Prostate gland (tissue), 2 donors: ENCODE measurements at regions not wholly inside any gene's neighbourhood (a gene's known extent, or its start where the extent isn't known, plus 50 kb on each side); places are given as distances from the start of the nearest gene placed in this dataset.

ENCODE experiments used
- DNase-seq: peaks from one replicate; pipeline ENCODE4 v3.0.0-alpha.2; 2019; ENCODE audit warnings: low spot score
- H3K27ac ChIP-seq, 2 donors: fragments of 200-600 bp; sonication (generic); 2 replicates each; pipeline ENCODE4 v1.5.1; 2017 to 2019
- H3K27me3 ChIP-seq: fragments of 200-600 bp; sonication (generic); replicated peaks from 2 replicates; pipeline ENCODE4 v1.5.1; 2019; ENCODE audit not compliant: insufficient read depth
- H3K36me3 ChIP-seq, 2 donors: fragments of 200-600 bp; sonication (generic); 1 replicate in 1 of 2; 2 replicates in 1 of 2; pipeline versions ENCODE4 v1.5.1 to v1.8.1; 2017 to 2019
- H3K4me1 ChIP-seq: fragments of 200-600 bp; sonication (generic); replicated peaks from 2 replicates; pipeline ENCODE4 v1.5.1; 2019
- H3K4me3 ChIP-seq, 2 donors: fragments of 200-600 bp; sonication (generic); 2 replicates each; pipeline ENCODE4 v1.5.1; 2017 to 2019
- H3K9me3 ChIP-seq: fragments of 200-600 bp; sonication (generic); 2 replicates; pipeline ENCODE4 v1.5.1; 2017
- POLR2A ChIP-seq: fragments of 450-650 bp; IDR thresholded peaks from one replicate; pipeline ENCODE4 v1.6.1; 2016; ENCODE audit warnings: antibody characterized with exemption, mild to moderate bottlenecking
- POLR2AphosphoS5 ChIP-seq: sonication (generic); formaldehyde crosslinking; IDR thresholded peaks from one replicate; pipeline ENCODE4 v1.6.1; 2017; ENCODE audit warnings: antibody characterized with exemption
- WGBS: methylation state at CpG from one replicate; pipeline ENCODE4 v1.1.5; 2018; 5-methylcytosine and 5-hydroxymethylcytosine counted together
- intact Hi-C: fragments of 100-400 bp; cut with DNase I; formaldehyde crosslinking; loops from one replicate; pipeline ENCODE4 v1.14.2; 2022
- TF ChIP-seq, protein P1 (sequence below), 4 experiments: fragments of 200-600 bp in 2 of 4; fragments of 450-650 bp in 2 of 4; sonication (generic) in 2 of 4; IDR thresholded peaks; 1 replicate in 3 of 4; 2 replicates in 1 of 4; pipeline ENCODE4 v1.5.1; 2016 to 2019; ENCODE audit warnings: antibody characterized with exemption in 4 of 4, mild to moderate bottlenecking in 2 of 4, moderate library complexity in 2 of 4

DNA sequence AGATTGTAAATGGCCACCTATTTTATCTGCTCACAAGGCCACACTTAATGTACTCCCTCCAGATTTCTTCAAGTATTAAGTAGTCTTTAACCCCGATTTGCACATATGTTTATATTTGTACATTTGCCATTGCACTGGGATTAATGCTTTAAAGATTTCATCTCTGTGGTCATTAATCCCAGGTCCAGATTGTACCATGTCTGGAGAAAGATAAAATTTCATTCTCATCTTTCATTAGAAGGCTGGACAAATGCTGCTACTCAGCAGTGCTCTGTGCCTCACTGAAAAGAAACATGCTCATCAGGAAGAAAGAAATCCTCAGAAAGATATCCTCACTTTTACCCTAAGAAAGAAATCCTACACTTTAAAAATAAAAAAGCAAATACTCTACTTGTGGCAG, 62.5 kb upstream of the LRRC3B start:
- no peaks in the 10 kb centered on the region for H3K27me3 ChIP-seq
- no peak overlapping the region for H3K27ac ChIP-seq
- no peaks in the 10 kb centered on the region for H3K9me3 ChIP-seq
- intact Hi-C loops: no loop called here
- H3K36me3 ChIP-seq: no peaks in the 10 kb centered on the region
- TF ChIP-seq POLR2AphosphoS5 (no peak), POLR2A (no peak)
- TF ChIP-seq, protein P1, sequence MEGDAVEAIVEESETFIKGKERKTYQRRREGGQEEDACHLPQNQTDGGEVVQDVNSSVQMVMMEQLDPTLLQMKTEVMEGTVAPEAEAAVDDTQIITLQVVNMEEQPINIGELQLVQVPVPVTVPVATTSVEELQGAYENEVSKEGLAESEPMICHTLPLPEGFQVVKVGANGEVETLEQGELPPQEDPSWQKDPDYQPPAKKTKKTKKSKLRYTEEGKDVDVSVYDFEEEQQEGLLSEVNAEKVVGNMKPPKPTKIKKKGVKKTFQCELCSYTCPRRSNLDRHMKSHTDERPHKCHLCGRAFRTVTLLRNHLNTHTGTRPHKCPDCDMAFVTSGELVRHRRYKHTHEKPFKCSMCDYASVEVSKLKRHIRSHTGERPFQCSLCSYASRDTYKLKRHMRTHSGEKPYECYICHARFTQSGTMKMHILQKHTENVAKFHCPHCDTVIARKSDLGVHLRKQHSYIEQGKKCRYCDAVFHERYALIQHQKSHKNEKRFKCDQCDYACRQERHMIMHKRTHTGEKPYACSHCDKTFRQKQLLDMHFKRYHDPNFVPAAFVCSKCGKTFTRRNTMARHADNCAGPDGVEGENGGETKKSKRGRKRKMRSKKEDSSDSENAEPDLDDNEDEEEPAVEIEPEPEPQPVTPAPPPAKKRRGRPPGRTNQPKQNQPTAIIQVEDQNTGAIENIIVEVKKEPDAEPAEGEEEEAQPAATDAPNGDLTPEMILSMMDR (IDR thresholded peaks at IDR 0.05): no peak
- no peak overlapping the region for H3K4me3 ChIP-seq
- H3K4me1 ChIP-seq: no peaks in the 10 kb centered on the region
- WGBS: 41% methylated on average over 1 of the region's 1 CpG
- no peak for DNase-seq

DNA sequence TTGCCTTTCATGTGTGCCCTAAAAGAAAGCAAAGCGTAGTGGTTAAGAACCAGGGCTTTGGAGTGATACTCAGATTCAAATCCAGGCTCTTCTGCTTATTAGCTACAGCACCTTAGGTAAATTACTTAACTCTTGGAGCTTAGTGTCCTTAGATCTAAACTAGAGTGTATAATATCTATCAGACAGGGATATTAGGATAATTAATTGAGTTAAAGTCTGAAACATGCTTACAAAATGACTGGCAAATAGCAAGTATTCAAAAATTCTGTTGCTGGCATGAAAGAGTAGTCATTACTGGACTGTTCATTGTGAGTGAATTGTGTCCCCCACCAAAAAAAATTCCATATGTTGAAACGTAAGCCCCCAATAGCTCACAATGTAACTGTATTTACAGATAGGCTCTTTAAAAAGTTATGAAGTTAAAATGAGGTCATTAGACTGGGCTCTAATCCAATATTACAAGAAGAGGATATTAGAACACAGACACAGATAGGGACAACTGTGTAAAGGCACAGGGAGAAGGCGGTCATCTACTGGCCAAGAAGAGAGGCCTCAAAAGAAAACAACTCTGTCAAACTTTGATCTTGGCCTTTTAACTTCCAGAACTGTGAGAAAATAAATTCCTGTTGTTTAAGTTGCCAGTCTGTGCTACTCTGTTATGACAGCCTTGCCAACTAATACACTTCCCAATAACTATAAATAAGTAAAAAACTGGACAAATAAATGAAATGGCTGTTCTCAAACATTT, 60.4 kb upstream of the LRRC3B start:
- Histone ChIP-seq H3K27ac (no peak overlapping the region), H3K27me3 (no peaks in the 10 kb centered on the region), H3K4me3 (no peak overlapping the region), H3K36me3 (no peaks in the 10 kb centered on the region), H3K4me1 (no peaks in the 10 kb centered on the region), H3K9me3 (no peaks in the 10 kb centered on the region)
- WGBS: 65% methylated on average over 3 of the region's 3 CpGs
- no peak for DNase-seq
- TF ChIP-seq POLR2AphosphoS5: no peak
- no peak for TF ChIP-seq POLR2A
- TF ChIP-seq, protein P1 (IDR thresholded peaks at IDR 0.05): no peak
- intact Hi-C loops: no loop called here
